ENCODE measurements at regions not wholly inside any gene's neighbourhood (a gene's known extent, or its start where the extent isn't known, plus 50 kb on each side); places are given as distances from the start of the nearest gene placed in this dataset.

DNA sequence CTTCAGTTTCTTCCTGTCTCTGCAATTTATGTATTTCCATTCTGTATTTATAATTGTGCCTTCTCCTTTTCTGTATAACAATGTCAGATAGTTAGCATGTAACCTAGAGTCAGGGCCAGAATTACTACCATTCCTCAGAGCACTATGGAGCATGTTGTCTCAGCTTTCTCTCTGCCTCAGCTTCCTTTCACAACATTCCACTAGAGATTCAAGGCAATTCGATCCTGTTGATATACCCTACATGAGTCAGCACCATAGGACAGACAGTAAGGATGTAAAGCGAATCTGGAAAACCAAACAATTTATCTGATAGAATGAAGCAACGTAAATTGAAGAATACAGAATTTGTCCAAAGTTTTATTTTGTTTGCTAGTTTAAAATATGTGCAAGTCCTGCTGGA lies 728.3 kb upstream of the SEMA6A start:
- H3K27ac ChIP-seq (ENCODE audit: low read length): no peak overlapping the region
- H3K9ac ChIP-seq (ENCODE audit: low read length): no peak overlapping the region
- no peaks in the 10 kb centered on the region for H3K36me3 ChIP-seq (ENCODE audit: control insufficient read depth, low read depth, low read length)
- no peaks in the 10 kb centered on the region for H3K9me3 ChIP-seq (ENCODE audit: control insufficient read depth, low read depth, low read length)
- H3K4me1 ChIP-seq (ENCODE audit: control insufficient read depth, low read depth, low read length): no peaks in the 10 kb centered on the region
- H3K27me3 ChIP-seq (ENCODE audit: control insufficient read depth, insufficient read depth, low read length): no peaks in the 10 kb centered on the region
- no peak overlapping the region for H3K4me3 ChIP-seq (ENCODE audit: low read length)

GRCh38 chr5:117302473-117302872 lies 727.9 kb upstream of the SEMA6A start:
- no peak overlapping the region for H3K27ac ChIP-seq (ENCODE audit: low read length)
- H3K9ac ChIP-seq (ENCODE audit: low read length): no peak overlapping the region
- H3K9me3 ChIP-seq (ENCODE audit: control insufficient read depth, low read depth, low read length): no peaks in the 10 kb centered on the region
- H3K4me3 ChIP-seq (ENCODE audit: low read length): no peak overlapping the region
- no peaks in the 10 kb centered on the region for H3K36me3 ChIP-seq (ENCODE audit: control insufficient read depth, low read depth, low read length)
- no peaks in the 10 kb centered on the region for H3K27me3 ChIP-seq (ENCODE audit: control insufficient read depth, insufficient read depth, low read length)
- H3K4me1 ChIP-seq (ENCODE audit: control insufficient read depth, low read depth, low read length): no peaks in the 10 kb centered on the region

- Histone ChIP-seq H3K27me3 (ENCODE audit: control insufficient read depth, insufficient read depth, low read length) (no peaks in the 10 kb centered on the region), H3K9me3 (ENCODE audit: control insufficient read depth, low read depth, low read length) (no peaks in the 10 kb centered on the region), H3K4me1 (ENCODE audit: control insufficient read depth, low read depth, low read length) (no peaks in the 10 kb centered on the region), H3K4me3 (ENCODE audit: low read length) (no peak overlapping the region), H3K9ac (ENCODE audit: low read length) (no peak overlapping the region), H3K27ac (ENCODE audit: low read length) (no peak overlapping the region), H3K36me3 (ENCODE audit: control insufficient read depth, low read depth, low read length) (no peaks in the 10 kb centered on the region)
Measured at GRCh38 chr5:117299936-117300328, 725.3 kb upstream of the SEMA6A start.

- no peaks in the 10 kb centered on the region for H3K9me3 ChIP-seq (ENCODE audit: control insufficient read depth, low read depth, low read length)
- H3K4me3 ChIP-seq (ENCODE audit: low read length): no peak overlapping the region
- H3K9ac ChIP-seq (ENCODE audit: low read length): no peak overlapping the region
Measured at GRCh38 chr5:117299224-117299935, 724.8 kb upstream of the SEMA6A start.

GRCh38 chr5:117296872-117297271 lies 722.2 kb upstream of the SEMA6A start:
- H3K27me3 ChIP-seq (ENCODE audit: control insufficient read depth, insufficient read depth, low read length): no peaks in the 10 kb centered on the region
- no peak overlapping the region for H3K27ac ChIP-seq (ENCODE audit: low read length)

More at GRCh38 chr5:117299224-117299935, 724.8 kb upstream of the SEMA6A start:
- no peaks in the 10 kb centered on the region for H3K4me1 ChIP-seq (ENCODE audit: control insufficient read depth, low read depth, low read length)
- H3K27ac ChIP-seq (ENCODE audit: low read length): no peak overlapping the region
- no peaks in the 10 kb centered on the region for H3K36me3 ChIP-seq (ENCODE audit: control insufficient read depth, low read depth, low read length)
- no peaks in the 10 kb centered on the region for H3K27me3 ChIP-seq (ENCODE audit: control insufficient read depth, insufficient read depth, low read length)

GRCh38 chr5:117295941-117296340 lies 721.3 kb upstream of the SEMA6A start:
- Histone ChIP-seq H3K4me1 (ENCODE audit: control insufficient read depth, low read depth, low read length) (no peaks in the 10 kb centered on the region), H3K4me3 (ENCODE audit: low read length) (no peak overlapping the region), H3K36me3 (ENCODE audit: control insufficient read depth, low read depth, low read length) (no peaks in the 10 kb centered on the region), H3K27me3 (ENCODE audit: control insufficient read depth, insufficient read depth, low read length) (no peaks in the 10 kb centered on the region), H3K27ac (ENCODE audit: low read length) (no peak overlapping the region), H3K9ac (ENCODE audit: low read length) (no peak overlapping the region), H3K9me3 (ENCODE audit: control insufficient read depth, low read depth, low read length) (no peaks in the 10 kb centered on the region)

More at GRCh38 chr5:117296872-117297271, 722.2 kb upstream of the SEMA6A start:
- H3K9ac ChIP-seq (ENCODE audit: low read length): no peak overlapping the region
- H3K9me3 ChIP-seq (ENCODE audit: control insufficient read depth, low read depth, low read length): no peaks in the 10 kb centered on the region
- no peak overlapping the region for H3K4me3 ChIP-seq (ENCODE audit: low read length)
- H3K36me3 ChIP-seq (ENCODE audit: control insufficient read depth, low read depth, low read length): no peaks in the 10 kb centered on the region
- no peaks in the 10 kb centered on the region for H3K4me1 ChIP-seq (ENCODE audit: control insufficient read depth, low read depth, low read length)

- no peak overlapping the region for H3K27ac ChIP-seq (ENCODE audit: low read length)
- H3K4me3 ChIP-seq (ENCODE audit: low read length): no peak overlapping the region
- no peaks in the 10 kb centered on the region for H3K27me3 ChIP-seq (ENCODE audit: control insufficient read depth, insufficient read depth, low read length)
- H3K9ac ChIP-seq (ENCODE audit: low read length): no peak overlapping the region
- no peaks in the 10 kb centered on the region for H3K4me1 ChIP-seq (ENCODE audit: control insufficient read depth, low read depth, low read length)
- H3K36me3 ChIP-seq (ENCODE audit: control insufficient read depth, low read depth, low read length): no peaks in the 10 kb centered on the region
- no peaks in the 10 kb centered on the region for H3K9me3 ChIP-seq (ENCODE audit: control insufficient read depth, low read depth, low read length)
Measured at GRCh38 chr5:117286813-117287212, 712.2 kb upstream of the SEMA6A start.

GRCh38 chr5:117271656-117272055 lies 697.0 kb upstream of the SEMA6A start:
- H3K4me1 ChIP-seq (ENCODE audit: control insufficient read depth, low read depth, low read length): no peaks in the 10 kb centered on the region
- H3K27ac ChIP-seq (ENCODE audit: low read length): no peak overlapping the region
- H3K9me3 ChIP-seq (ENCODE audit: control insufficient read depth, low read depth, low read length): peaks cover 7% of the 10 kb centered on the region
- no peaks in the 10 kb centered on the region for H3K36me3 ChIP-seq (ENCODE audit: control insufficient read depth, low read depth, low read length)
- no peak overlapping the region for H3K9ac ChIP-seq (ENCODE audit: low read length)
- no peak overlapping the region for H3K4me3 ChIP-seq (ENCODE audit: low read length)
- no peaks in the 10 kb centered on the region for H3K27me3 ChIP-seq (ENCODE audit: control insufficient read depth, insufficient read depth, low read length)

DNA sequence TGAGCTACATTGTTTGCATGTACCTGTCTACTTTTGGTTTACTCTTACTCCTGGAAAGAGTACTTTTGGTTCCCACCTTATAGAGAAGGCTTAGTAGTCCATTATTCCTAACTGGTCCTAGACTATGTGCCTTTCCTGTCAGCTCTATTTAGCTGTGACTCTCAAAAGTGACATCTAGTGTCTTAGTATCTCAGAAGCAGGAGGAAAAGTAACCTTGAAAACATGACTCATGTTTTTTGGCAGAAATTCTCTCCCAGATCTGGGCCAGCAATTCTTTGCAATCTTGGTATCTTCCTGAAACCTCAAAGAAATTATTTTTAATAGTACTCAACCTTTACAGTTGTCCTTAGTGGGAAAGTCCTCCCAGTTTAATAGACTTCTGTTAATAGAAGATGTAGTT lies 691.7 kb upstream of the SEMA6A start:
- Histone ChIP-seq H3K9ac (ENCODE audit: low read length) (no peak overlapping the region), H3K36me3 (ENCODE audit: control insufficient read depth, low read depth, low read length) (no peaks in the 10 kb centered on the region), H3K4me3 (ENCODE audit: low read length) (no peak overlapping the region), H3K27ac (ENCODE audit: low read length) (no peak overlapping the region), H3K27me3 (ENCODE audit: control insufficient read depth, insufficient read depth, low read length) (no peaks in the 10 kb centered on the region), H3K4me1 (ENCODE audit: control insufficient read depth, low read depth, low read length) (peaks cover 3% of the 10 kb centered on the region), H3K9me3 (ENCODE audit: control insufficient read depth, low read depth, low read length) (peaks cover 13% of the 10 kb centered on the region)

DNA sequence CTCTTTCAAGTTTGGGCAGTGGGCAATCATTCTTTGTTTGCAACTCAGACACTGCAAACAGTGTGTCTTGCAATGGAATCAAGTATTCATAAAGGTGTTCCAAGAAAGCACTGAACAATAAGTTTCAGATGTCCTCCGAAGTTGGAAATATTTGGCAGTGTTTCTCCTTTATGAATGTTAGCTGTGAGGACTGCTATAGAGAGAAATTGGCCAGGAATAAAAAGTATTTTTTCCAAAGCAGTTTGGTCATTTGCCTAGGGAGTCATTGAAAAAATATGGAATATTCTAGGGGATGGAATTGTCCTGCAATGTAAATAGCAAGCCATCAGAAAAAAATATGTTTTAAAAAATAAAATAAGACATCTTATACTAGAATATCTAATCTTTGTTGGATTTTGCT lies 688.6 kb upstream of the SEMA6A start:
- no peak overlapping the region for H3K4me3 ChIP-seq (ENCODE audit: low read length)

DNA sequence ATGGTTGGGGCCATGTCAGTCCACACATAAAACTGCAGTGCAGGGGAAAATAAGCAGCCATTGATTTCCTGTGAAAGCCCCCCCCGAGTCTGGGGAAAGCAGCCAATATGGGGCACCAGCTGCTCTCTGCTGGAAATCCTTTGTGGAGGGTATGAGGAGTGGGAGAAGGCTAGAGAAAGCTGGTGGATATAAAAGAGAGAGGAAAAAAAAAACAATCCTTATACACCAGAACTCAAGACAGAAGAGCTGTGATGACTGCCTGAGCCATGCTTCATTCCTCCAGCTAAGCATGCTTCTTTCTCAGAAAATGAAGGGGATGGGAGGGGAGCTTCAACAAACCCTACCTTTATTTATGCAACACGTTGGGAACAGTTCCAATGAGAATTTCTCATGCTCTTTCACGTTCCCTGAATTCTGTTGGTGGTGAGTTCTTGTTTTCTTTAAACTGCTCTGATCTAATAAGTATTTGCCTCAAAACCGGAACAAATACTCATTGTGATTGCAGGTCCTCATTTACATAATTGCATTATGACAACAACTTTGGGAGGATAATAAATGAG lies 688.0 kb upstream of the SEMA6A start:
- H3K27ac ChIP-seq (ENCODE audit: low read length): no peak overlapping the region
- H3K4me3 ChIP-seq (ENCODE audit: low read length): no peak overlapping the region
- H3K9me3 ChIP-seq (ENCODE audit: control insufficient read depth, low read depth, low read length): peaks cover 10% of the 10 kb centered on the region
- peaks cover 3% of the 10 kb centered on the region for H3K4me1 ChIP-seq (ENCODE audit: control insufficient read depth, low read depth, low read length)
- H3K27me3 ChIP-seq (ENCODE audit: control insufficient read depth, insufficient read depth, low read length): no peaks in the 10 kb centered on the region
- H3K36me3 ChIP-seq (ENCODE audit: control insufficient read depth, low read depth, low read length): no peaks in the 10 kb centered on the region
- H3K9ac ChIP-seq (ENCODE audit: low read length): no peak overlapping the region

More for the DNA sequence above, 688.6 kb upstream of the SEMA6A start:
- Histone ChIP-seq H3K27ac (ENCODE audit: low read length) (no peak overlapping the region), H3K27me3 (ENCODE audit: control insufficient read depth, insufficient read depth, low read length) (no peaks in the 10 kb centered on the region), H3K9ac (ENCODE audit: low read length) (no peak overlapping the region), H3K4me1 (ENCODE audit: control insufficient read depth, low read depth, low read length) (peaks cover 3% of the 10 kb centered on the region), H3K9me3 (ENCODE audit: control insufficient read depth, low read depth, low read length) (peaks cover 13% of the 10 kb centered on the region), H3K36me3 (ENCODE audit: control insufficient read depth, low read depth, low read length) (no peaks in the 10 kb centered on the region)

DNA sequence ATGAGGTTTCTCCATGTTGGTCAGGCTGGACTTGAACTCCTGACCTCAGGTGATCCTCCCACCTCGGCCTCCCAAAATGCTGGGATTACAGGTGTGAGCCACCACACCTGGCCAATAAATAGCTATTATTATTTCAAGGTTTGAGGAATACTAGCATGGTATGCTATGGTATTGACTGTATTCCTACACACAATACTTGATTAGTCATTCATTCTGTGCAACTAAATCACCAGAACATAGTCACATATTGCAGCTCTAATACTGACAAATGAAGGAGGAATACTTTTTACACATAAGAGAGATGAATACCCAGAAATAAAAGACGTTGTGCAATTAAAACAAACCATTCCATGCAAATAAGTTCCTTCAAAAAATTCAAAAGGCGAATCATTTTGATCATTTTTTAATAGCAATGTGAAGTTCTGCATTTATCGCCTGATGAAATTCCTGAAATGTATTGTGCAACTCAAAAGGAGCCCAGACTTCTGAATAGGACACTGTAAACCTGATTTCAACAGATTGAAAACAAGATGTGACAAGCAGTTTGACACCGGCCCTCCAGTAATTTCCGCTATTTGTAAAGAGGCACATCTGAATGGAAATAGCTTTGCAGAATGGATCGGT lies 687.4 kb upstream of the SEMA6A start:
- no peaks in the 10 kb centered on the region for H3K27me3 ChIP-seq (ENCODE audit: control insufficient read depth, insufficient read depth, low read length)
- H3K27ac ChIP-seq (ENCODE audit: low read length): no peak overlapping the region
- peaks cover 3% of the 10 kb centered on the region for H3K4me1 ChIP-seq (ENCODE audit: control insufficient read depth, low read depth, low read length)
- H3K36me3 ChIP-seq (ENCODE audit: control insufficient read depth, low read depth, low read length): no peaks in the 10 kb centered on the region
- H3K4me3 ChIP-seq (ENCODE audit: low read length): no peak overlapping the region
- peaks cover 6% of the 10 kb centered on the region for H3K9me3 ChIP-seq (ENCODE audit: control insufficient read depth, low read depth, low read length)
- H3K9ac ChIP-seq (ENCODE audit: low read length): no peak overlapping the region
